Activated CD4-positive, alpha-beta T cell treated with anti-CD3 and anti-CD28 coated beads for 48 hours (primary cell): ENCODE measurements at regions not wholly inside any gene's neighbourhood (a gene's known extent, or its start where the extent isn't known, plus 50 kb on each side); places are given as distances from the start of the nearest gene placed in this dataset.

Experiments
- DNase-seq: peaks from one replicate; pipeline ENCODE4 v3.0.0-alpha.2; 2020

DNA sequence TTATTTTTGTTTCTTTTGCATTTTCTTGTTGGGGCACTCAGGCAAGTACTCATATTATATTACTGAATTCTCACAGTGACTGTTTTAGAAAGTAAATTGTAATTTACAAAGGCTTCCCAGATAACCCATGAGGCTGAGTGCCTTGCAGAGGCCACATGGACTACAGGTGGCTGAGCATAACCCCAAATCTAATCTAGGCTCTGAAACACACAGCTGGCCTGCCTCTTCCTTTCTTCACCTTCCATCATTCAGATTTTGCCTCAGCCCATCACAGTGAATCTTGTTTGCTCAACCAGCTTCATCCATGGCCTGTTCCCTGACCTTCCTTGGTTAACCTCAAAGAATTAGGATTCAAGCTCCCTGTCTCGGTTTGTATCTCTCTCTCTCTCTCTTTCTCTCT lies 78.5 kb upstream of the PRDM11 start:
- no peak for DNase-seq

- DNase-seq, result no peak
Observed at GRCh38 chr11:45071232-45071631, 75.2 kb upstream of the PRDM11 start.

- DNase-seq, result no peak
Observed at GRCh38 chr11:45073685-45074141, 72.7 kb upstream of the PRDM11 start.

GRCh38 chr11:45075519-45075918 lies 70.9 kb upstream of the PRDM11 start:
- no peak for DNase-seq

DNA sequence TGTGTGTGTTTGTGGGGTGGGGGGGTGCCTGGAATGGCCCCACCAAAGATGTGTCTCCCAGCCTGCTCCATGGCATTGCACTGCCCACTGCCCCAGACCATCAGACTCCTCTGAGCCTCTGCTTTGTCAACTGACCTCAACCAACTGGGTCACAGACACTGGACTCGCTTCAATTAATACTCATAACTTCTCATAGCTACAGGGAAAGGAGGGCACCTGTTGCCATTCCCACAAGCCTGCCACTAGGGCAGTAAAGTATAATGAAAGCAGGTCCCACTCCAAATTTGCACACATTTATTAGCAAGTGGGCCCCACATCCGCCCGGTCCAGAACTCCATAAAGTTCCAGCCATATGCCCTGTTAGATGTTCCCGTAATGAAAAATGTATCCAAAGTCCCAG lies 70.5 kb upstream of the PRDM11 start:
- DNase-seq, result no peak

- DNase-seq, result no peak
Observed at GRCh38 chr11:45076761-45077160, 69.7 kb upstream of the PRDM11 start.

DNA sequence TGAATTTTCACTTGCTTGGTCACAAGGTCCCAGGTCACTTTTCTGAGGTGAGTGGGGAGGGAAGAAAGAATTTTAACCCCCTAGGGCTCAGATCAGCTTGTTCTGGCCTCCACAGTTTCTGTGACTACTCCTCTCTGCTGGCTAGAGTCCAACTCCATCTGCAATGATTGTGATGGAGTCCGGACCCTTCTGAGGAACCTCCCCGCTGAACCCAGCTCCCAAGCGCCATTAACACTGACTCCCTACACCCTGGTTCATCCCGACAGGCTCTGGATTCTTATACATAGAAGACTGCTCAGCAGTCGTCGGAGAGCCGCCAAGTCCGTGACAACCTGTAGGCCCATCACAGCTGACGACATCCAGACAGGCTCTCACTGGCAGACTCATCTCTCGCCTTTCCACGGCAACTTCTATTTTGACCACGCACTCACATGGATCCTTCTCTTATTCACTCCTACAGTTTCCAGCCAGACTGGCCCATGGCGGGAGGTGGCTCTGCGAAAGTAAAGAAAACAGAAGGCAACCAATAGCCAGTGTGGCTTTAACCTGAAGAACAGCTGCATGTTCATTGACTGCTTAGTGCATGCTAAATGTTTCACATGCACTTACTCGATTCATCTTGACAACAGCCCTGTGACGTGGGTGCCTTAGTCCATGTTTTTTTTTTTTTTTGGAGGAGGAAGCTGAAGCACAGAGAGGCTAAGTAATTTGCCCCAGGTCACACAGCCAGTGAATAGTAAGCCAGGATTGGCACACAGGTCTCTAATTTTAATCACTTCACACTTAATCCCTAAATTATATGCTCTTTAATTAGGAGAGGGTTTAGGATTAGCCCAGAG lies 68.0 kb upstream of the PRDM11 start:
- DNase-seq, result no peak

- DNase-seq, result no peak
Observed at GRCh38 chr11:45079075-45079444, 67.4 kb upstream of the PRDM11 start.

- DNase-seq, result no peak
Observed at GRCh38 chr11:45079567-45079942, 66.9 kb upstream of the PRDM11 start.

DNA sequence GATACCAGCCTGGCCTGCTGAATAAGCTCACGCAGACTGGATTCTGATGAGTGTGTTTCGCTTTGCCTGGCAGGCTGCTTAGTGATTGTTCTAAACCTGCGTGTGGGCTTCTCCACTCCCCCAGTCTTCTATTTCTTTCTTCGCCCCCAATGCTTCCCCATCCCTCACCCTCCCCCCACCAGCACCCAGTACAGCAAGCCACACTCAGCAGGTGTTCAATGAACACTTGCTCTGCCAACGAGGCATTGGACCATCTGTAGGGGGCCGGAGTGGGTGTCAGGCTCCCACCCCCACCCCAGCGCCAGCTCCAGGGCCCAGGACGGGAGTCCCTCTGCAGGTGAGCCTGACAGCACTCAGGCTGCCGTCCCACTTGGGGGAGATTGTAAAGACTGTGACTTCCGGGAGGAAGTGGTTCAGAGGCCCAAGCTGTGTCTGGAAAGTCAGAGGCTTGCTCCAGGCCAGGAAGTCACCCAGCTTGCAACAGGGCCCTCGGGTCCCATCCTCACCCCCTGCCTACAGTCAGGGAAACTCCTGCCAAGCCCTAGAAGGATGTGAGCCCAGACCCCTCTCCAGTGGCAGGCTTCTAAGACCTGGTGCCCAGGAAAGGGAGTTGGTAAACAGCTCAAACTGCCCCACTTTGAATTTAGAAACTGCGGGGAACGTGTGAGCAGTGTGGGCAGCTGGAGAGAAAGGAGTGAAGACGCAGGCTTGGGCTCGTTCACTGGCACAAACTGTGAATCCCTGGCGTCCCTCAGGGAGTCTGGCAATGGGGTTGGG lies 66.3 kb upstream of the PRDM11 start:
- DNase-seq, result peak; percentile 61

- no peak for DNase-seq
Observed at GRCh38 chr11:45082744-45083543, 63.5 kb upstream of the PRDM11 start.

DNA sequence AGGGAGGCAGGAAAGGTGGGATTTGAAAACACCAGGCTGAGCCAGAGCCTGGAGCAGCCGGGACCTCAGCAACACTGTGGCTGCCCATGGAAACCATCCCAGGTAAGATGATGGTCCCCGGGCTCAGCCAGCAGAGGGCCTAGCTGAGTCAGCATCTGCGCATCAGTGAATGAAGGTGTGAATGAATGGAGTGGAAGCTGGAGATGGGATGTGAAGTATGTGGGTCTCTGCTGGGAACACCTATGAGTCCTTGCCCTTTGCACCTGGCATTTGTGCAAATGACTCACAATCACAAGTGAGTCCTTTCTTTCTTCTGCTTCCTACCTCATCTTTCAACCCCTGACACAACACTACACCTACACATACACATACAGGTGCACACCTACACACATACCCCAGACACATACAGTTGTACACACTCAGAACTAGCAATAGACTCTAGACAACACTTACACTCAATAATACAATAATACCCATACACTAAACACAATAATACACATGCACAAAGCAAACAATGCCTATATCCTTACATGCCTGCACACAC lies 62.8 kb upstream of the PRDM11 start:
- peak; percentile 15 for DNase-seq

DNA sequence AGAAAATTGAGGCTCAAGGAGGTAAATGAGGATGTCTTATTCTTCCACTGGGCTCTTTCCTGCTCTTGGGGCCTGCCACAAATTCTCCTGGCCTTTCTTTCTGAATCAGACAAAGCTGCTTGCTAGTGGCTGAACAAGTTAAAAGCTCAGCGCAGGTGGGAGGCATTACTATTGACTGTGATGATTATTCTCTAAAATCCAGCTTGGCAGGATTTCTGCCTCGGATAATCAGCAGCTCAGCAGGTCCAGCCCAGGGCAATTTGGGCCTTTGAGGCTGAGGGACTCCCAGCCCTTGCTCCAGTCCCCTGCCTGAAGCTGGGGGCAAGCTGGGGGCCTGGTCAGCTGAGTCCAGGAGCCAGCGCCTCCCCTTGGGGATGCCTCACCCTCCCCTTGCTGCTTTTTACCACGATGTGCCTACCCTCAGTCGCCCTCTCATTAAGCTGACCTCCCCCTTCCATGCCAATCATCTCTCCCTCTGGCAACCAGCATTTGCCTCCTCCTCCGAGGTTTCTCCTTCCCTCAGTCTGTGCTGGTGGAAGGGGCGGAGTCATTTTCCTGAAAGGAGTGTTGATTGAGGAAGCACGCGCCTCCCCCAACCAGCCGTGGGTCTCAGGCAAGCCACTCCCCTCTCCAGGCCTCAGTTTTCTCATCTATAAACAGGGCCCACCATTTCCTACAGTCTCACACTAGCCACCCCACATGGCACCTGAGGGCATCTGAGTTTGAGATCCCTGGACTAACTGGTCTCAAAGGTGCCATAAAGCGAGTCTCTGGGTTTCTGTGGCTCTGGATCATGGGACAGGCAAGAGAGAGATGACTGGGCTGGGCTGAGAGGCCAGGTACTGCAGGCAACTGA lies 60.6 kb upstream of the PRDM11 start:
- no peak for DNase-seq

GRCh38 chr11:45086526-45086925 lies 59.9 kb upstream of the PRDM11 start:
- no peak for DNase-seq

GRCh38 chr11:45087086-45087899 lies 59.1 kb upstream of the PRDM11 start:
- DNase-seq, result no peak

- DNase-seq, result no peak
Observed at GRCh38 chr11:45087900-45088160, 58.6 kb upstream of the PRDM11 start.

DNA sequence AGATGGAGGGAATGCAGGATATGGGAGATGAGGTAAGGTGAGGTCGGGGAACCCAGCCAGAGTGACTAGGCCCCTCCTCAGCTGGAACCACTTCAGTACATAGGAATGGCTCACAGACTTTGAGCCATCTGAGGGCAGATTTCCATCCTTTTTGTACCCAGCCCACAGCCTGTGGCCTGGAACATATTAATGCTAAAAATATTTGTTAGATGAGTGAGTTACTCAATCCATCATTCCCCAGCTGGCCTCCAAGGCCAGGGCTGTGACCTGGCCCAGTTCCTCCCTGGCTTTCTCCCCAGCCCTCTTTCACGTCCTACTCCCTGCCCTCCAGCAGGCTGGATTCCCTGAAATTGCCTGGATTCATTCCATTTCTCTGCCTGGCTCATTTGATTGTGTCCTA lies 57.2 kb upstream of the PRDM11 start:
- DNase-seq, result no peak

GRCh38 chr11:45089676-45090499 lies 56.6 kb upstream of the PRDM11 start:
- DNase-seq, result no peak

GRCh38 chr11:45090607-45091006 lies 55.8 kb upstream of the PRDM11 start:
- no peak for DNase-seq

- DNase-seq, result no peak
Observed at GRCh38 chr11:45091563-45092403, 54.7 kb upstream of the PRDM11 start.
